ENCODE measurements at regions not wholly inside any gene's neighbourhood (a gene's known extent, or its start where the extent isn't known, plus 50 kb on each side); places are given as distances from the start of the nearest gene placed in this dataset.

- no peaks in the 10 kb centered on the region for H3K9me2 ChIP-seq (replicated peaks; ENCODE audit: low read depth, low read length)
- H3K36me3 ChIP-seq (ENCODE audit: insufficient read depth, low read length): no peaks in the 10 kb centered on the region
- no peak overlapping the region for H3K4me3 ChIP-seq (ENCODE audit: low read length, poor library complexity, severe bottlenecking)
- no peak overlapping the region for H2AFZ ChIP-seq (ENCODE audit: low read length)
- no peaks in the 10 kb centered on the region for H3F3A ChIP-seq (ENCODE audit: low read depth)
- no peaks in the 10 kb centered on the region for H4K20me1 ChIP-seq (ENCODE audit: insufficient read depth, low read length, poor library complexity, severe bottlenecking)
- H3K27me3 ChIP-seq (ENCODE audit: insufficient read depth, low read length, poor library complexity, severe bottlenecking): no peaks in the 10 kb centered on the region
- H3K9ac ChIP-seq (ENCODE audit: low read depth, low read length, poor library complexity, severe bottlenecking): no peak overlapping the region
- H3K9me3 ChIP-seq (ENCODE audit: insufficient read depth, low read depth, low read length): no peaks in the 10 kb centered on the region
- no peaks in the 10 kb centered on the region for H3K4me1 ChIP-seq (ENCODE audit: insufficient read depth, low read length, poor library complexity, severe bottlenecking)
- TF ChIP-seq EZH2phosphoT487 (IDR thresholded peaks at IDR 0.05; ENCODE audit: borderline replicate concordance): no peak
- TF ChIP-seq CTCF (conservative IDR thresholded peaks at IDR 0.05; ENCODE audit: low read length): no peak
- no peaks in the 10 kb centered on the region for H3K79me2 ChIP-seq (ENCODE audit: insufficient read depth, low read length)
- no peak overlapping the region for H3K4me2 ChIP-seq (ENCODE audit: low read depth, low read length, poor library complexity, severe bottlenecking)
Measured at GRCh38 chr4:32879913-32880312, 2159.7 kb downstream of the PCDH7 start.

- H3K79me2 ChIP-seq (ENCODE audit: insufficient read depth, low read length): no peaks in the 10 kb centered on the region
- no peaks in the 10 kb centered on the region for H3K4me1 ChIP-seq (ENCODE audit: insufficient read depth, low read length, poor library complexity, severe bottlenecking)
- H4K20me1 ChIP-seq (ENCODE audit: insufficient read depth, low read length, poor library complexity, severe bottlenecking): no peaks in the 10 kb centered on the region
- no peaks in the 10 kb centered on the region for H3F3A ChIP-seq (ENCODE audit: low read depth)
- H2AFZ ChIP-seq (ENCODE audit: low read length): no peak overlapping the region
- no peaks in the 10 kb centered on the region for H3K27me3 ChIP-seq (ENCODE audit: insufficient read depth, low read length, poor library complexity, severe bottlenecking)
- no peaks in the 10 kb centered on the region for H3K36me3 ChIP-seq (ENCODE audit: insufficient read depth, low read length)
- TF ChIP-seq CTCF (conservative IDR thresholded peaks at IDR 0.05; ENCODE audit: low read length): no peak
- TF ChIP-seq EZH2phosphoT487 (IDR thresholded peaks at IDR 0.05; ENCODE audit: borderline replicate concordance): no peak
- H3K9me3 ChIP-seq (ENCODE audit: insufficient read depth, low read depth, low read length): no peaks in the 10 kb centered on the region
- no peak overlapping the region for H3K4me2 ChIP-seq (ENCODE audit: low read depth, low read length, poor library complexity, severe bottlenecking)
- H3K9ac ChIP-seq (ENCODE audit: low read depth, low read length, poor library complexity, severe bottlenecking): no peak overlapping the region
- no peak overlapping the region for H3K4me3 ChIP-seq (ENCODE audit: low read length, poor library complexity, severe bottlenecking)
- H3K9me2 ChIP-seq (replicated peaks; ENCODE audit: low read depth, low read length): no peaks in the 10 kb centered on the region
Measured at GRCh38 chr4:32884198-32884597, 2164.0 kb downstream of the PCDH7 start.

- Histone ChIP-seq H3K36me3 (ENCODE audit: insufficient read depth, low read length) (no peaks in the 10 kb centered on the region), H2AFZ (ENCODE audit: low read length) (no peak overlapping the region), H3K4me1 (ENCODE audit: insufficient read depth, low read length, poor library complexity, severe bottlenecking) (no peaks in the 10 kb centered on the region), H3K4me3 (ENCODE audit: low read length, poor library complexity, severe bottlenecking) (no peak overlapping the region), H3K9me2 (replicated peaks; ENCODE audit: low read depth, low read length) (no peaks in the 10 kb centered on the region), H4K20me1 (ENCODE audit: insufficient read depth, low read length, poor library complexity, severe bottlenecking) (no peaks in the 10 kb centered on the region), H3K9me3 (ENCODE audit: insufficient read depth, low read depth, low read length) (no peaks in the 10 kb centered on the region), H3K9ac (ENCODE audit: low read depth, low read length, poor library complexity, severe bottlenecking) (no peak overlapping the region), H3K27me3 (ENCODE audit: insufficient read depth, low read length, poor library complexity, severe bottlenecking) (no peaks in the 10 kb centered on the region), H3K4me2 (ENCODE audit: low read depth, low read length, poor library complexity, severe bottlenecking) (no peak overlapping the region), H3F3A (ENCODE audit: low read depth) (no peaks in the 10 kb centered on the region), H3K79me2 (ENCODE audit: insufficient read depth, low read length) (no peaks in the 10 kb centered on the region)
- TF ChIP-seq EZH2phosphoT487 (IDR thresholded peaks at IDR 0.05; ENCODE audit: borderline replicate concordance) (no peak), CTCF (conservative IDR thresholded peaks at IDR 0.05; ENCODE audit: low read length) (no peak)
Measured at GRCh38 chr4:32890398-32890797, 2170.2 kb downstream of the PCDH7 start.

Data from Loucy (cell line).